ENCODE measurements at regions not wholly inside any gene's neighbourhood (a gene's known extent, or its start where the extent isn't known, plus 50 kb on each side); places are given as distances from the start of the nearest gene placed in this dataset.
"Not testable (repeated sequence)": the region's sequence is repeated elsewhere in the genome, so short reads cannot be mapped to it uniquely, and the experiment has no call there.

- not testable (repeated sequence) for DNase-seq (ENCODE audit: low spot score)
These were observed 189.2 kb downstream of the CYP26B1 start for GRCh38 chr2:71958426-71958825.

DNA sequence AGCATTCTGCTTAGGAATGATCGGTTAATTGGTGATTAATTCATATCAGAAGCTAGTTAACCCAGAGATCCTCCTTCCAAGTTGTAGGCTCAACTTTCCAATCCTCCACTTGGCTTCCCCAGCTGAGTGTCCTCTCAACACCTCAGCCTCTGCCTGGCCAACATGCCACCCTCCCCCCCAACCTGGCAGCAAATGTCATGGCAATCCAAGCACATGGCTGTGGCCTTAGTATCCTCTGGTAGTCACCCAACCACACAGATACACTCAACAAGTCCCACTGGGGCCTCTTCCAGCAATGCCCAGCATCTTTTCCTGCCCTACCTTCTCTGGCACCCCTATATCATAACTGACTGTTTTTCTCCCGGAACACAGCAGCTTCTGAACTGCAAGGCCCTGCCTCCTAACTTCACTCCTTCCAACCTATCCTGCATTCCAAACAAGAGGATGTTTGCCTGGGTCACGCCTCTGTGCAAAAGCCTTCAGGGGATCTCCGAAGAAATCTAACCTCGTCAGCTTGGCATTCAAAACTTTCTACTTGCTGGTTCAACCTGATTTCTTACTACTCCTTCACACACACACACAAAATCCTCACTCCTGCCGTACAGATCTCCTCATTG is 195.0 kb downstream of the CYP26B1 start:
- DNase-seq (ENCODE audit: low spot score) = no peak

DNA sequence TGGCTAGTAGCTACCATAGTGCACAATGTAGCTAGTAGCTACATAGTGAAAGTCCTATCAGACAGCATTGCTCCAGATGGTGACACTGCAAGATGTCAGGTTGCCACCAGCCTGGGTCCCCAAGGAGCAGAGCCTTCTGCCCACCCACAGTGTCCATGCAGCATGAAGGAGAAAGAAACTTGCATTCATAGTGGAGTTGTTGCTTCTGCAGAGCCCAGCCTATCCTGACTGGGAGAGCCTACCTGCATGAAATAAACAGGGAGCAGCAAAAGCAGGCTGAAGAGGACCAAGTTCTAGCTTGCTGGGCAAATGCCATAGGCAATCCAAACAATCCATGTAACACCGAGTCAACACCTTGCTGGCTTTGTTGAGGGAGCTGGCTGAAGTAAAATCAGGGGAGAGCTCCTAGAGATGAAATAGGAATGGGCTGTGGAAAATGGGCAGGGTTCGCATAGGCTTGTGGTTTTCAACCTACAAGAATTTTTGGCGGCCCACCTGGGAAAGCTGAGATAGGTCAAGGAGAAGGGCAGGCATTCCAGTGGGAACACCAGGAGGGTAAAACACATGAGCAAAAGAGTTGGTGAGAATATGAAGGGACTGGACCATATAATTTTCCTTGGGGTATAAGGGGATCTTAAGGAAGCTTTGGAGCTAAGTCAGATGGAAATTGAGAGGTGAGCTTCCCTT is 195.8 kb downstream of the CYP26B1 start:
- no peak for DNase-seq (ENCODE audit: low spot score)

- DNase-seq (ENCODE audit: low spot score) = no peak
These were observed 196.6 kb downstream of the CYP26B1 start for GRCh38 chr2:71951083-71951468.

DNA sequence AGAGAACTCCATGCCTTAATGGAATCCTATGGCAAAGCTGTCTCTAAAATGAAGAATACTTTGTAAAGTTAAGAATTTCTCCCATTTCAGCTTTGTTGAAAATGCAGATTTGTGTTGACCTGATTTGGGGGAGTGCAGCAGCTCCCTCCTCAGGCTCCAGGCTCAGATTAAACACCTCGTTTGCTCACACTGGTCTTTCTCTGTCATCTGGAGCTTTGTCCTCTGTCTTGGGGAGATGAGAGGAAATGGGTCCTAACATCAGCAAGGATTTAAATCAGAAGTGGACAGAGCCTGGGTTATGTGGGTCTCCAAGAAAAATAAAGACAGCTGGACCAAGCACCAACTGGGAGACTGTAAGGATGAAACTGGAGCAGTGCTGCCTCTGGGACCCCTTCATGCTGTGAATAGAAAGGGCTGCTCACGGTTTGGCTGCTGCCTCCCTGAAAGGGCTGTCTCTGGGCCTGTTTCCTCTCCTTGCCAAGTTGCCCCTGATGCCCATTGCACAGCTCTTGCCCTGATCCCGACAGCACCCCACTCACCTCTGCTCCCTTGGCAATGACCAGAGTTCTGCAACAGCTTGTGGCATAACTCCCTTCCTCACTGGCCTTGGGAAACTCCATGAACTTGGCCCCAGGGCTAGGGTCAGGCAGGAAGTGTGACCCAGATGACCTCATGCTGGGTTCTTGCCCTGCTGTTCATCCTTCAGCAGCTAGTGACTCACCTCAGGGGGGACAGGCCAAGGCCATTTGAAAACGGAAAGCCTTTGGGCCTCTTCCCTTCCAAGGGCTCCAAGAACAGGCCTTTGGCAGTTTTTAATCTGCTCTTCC is 197.2 kb downstream of the CYP26B1 start:
- no peak for DNase-seq (ENCODE audit: low spot score)

DNA sequence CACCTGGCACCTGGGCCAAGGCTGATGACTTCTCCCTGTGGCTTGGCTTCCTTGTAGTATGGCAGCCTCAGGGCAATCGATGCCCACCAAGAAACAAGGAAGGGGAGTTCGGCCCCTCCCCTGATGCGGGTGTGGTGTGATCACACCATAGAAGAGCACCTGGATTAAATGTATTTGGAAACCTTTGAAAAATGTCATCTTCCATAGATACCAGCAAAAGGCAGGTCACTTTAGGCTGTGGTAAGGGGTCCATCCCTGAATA is 198.2 kb downstream of the CYP26B1 start:
- no peak for DNase-seq (ENCODE audit: low spot score)

- no peak for DNase-seq (ENCODE audit: low spot score)
These were observed 198.7 kb downstream of the CYP26B1 start for GRCh38 chr2:71948781-71949536.

DNA sequence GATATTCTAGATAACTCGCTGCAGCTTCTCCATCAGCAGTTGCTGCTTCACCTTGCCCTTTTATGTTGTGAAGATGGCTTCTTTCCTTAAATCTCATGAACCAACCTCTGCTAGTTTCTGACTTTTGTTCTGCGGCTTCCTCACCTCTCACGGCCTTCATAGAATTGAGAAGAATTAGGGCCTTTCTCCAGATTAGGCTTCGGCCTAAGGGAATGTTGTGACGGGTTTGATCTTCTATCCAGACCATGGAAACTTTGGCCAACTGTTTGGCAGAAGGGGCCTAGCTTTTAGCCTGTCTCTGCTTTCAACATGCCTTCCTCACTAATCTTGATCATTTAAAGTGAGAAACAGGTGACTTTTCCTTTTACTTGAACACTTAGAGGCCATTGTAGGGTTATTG is 199.9 kb downstream of the CYP26B1 start:
- no peak for DNase-seq (ENCODE audit: low spot score)

- DNase-seq (ENCODE audit: low spot score) = no peak
These were observed 202.1 kb downstream of the CYP26B1 start for GRCh38 chr2:71945603-71945959.

DNA sequence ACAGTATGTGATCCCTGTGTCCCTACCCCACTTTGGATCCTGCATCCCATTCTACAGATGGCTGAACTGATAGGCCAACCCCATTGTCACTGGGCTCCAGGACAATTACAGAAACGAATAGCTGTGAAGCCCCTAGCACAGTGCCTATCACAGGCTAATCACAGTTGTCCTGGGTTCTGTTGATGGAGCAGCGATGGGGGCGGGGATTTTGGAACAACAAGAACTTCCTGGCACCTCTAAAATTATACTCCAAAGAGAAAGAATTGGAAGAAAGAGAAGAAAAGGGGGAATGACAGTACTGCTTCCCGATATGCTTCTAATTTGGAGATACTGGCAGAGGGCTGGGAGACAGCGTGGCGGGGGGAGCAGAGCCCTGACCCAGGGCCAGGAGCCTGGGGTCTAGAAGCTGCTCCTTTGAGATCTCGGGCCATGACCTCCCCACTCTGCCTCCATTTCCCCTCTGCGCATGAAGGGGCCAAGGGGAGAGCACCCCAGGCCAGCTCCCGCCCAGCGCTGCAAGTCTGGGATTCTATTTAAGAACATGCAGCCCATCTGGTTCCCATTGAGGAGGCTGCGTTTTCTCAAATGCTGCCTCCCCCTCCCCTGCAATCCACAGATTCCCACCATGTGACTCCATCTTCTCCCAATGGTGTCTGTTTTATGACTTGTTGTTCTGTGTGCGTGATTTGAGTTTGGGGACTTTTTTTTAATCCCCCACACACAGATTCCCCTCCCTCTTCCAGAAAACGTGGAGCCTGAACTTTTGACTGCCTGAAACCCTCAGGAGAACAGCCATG is 202.7 kb downstream of the CYP26B1 start:
- no peak for DNase-seq (ENCODE audit: low spot score)

- no peak for DNase-seq (ENCODE audit: low spot score)
These were observed 203.5 kb downstream of the CYP26B1 start for GRCh38 chr2:71944183-71944550.

DNA sequence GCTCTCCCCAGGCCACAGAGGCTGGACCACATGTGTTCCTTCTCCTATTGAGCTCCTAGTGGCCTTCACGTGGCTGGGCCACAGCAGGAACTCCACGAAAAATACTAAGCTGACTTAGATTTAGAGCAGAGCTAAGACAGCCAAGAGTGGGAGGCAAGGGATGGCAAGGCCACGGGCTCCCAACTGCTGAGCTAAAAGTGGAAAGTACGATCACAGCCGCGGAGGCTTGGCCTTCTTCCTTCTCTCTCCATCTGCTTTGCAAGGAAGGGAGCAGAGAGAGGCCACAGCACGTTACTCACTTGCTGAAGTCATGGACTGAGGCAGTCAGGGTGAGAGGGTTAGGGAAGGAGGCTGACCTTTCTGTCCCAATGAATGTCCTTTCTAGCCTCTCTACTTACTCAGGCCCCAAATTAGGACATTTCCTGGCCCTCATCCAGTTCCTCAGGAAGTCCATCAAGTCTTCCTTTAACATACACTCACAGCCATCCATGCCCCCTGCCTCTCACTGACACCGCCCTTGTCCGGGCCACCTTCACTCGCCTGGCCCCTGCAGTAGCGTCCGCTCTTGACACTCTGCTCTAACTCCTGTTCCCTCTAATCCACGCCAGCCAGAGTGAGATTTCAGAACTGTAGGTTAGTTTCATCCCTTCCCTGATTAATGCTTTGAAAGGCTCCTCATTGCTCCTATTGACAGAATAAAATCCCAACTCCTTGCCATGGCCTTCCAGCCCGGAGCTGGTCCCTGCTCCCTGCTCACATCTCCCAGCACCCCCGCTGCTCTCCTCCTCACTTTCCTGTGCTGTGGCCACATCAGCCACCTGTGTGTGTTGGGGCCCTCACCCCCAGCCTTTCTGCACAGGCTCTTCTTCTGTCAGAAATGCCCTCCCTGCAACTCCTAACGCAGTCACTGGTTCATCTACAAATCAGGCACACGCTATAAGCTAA is 204.2 kb downstream of the CYP26B1 start:
- peak; percentile 4 for DNase-seq (ENCODE audit: low spot score)

DNA sequence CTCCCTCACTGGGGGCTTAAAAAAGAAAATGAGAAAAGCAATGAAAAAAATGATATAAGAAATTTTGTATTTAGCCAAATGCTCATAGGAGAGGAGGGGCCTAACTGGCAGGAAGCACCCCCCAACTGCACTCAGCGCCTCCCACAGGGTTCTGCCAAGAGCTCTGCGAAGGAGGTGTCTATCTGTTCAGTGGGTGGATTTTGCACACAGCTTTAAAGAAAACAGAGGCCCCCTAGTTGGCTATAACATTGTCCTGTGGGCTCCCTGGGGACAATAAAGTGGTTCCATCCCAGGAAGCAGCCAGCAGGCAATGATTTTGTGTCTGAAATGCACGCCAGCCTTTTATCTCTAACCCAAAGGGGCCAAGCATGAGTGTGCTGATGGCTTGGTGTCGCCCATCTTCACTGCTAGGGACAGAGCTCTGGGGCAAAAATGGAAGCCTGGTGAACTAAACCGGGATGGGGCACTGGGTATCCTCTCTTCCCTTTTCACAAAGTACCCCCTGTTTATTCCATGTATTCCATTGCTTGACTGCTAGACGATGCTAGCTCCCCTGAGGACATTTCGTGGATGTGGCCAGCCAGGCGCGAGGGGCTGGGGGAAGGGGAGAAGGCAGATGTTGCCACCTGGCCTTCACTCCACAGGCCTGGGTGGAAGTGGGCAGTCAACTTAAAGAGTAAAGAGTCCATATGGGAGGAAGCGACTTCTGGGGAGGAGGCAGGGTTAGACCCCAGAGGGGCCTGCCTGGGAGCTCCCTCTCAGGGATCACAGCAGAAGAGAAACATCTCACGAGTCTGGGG is 205.7 kb downstream of the CYP26B1 start:
- peak; percentile 1 for DNase-seq (ENCODE audit: low spot score)

GRCh38 chr2:71940695-71941094 is 207.0 kb downstream of the CYP26B1 start:
- DNase-seq (ENCODE audit: low spot score) = peak; percentile 1

GRCh38 chr2:71939588-71940535 is 207.8 kb downstream of the CYP26B1 start:
- peak; percentile 6 for DNase-seq (ENCODE audit: low spot score)

DNA sequence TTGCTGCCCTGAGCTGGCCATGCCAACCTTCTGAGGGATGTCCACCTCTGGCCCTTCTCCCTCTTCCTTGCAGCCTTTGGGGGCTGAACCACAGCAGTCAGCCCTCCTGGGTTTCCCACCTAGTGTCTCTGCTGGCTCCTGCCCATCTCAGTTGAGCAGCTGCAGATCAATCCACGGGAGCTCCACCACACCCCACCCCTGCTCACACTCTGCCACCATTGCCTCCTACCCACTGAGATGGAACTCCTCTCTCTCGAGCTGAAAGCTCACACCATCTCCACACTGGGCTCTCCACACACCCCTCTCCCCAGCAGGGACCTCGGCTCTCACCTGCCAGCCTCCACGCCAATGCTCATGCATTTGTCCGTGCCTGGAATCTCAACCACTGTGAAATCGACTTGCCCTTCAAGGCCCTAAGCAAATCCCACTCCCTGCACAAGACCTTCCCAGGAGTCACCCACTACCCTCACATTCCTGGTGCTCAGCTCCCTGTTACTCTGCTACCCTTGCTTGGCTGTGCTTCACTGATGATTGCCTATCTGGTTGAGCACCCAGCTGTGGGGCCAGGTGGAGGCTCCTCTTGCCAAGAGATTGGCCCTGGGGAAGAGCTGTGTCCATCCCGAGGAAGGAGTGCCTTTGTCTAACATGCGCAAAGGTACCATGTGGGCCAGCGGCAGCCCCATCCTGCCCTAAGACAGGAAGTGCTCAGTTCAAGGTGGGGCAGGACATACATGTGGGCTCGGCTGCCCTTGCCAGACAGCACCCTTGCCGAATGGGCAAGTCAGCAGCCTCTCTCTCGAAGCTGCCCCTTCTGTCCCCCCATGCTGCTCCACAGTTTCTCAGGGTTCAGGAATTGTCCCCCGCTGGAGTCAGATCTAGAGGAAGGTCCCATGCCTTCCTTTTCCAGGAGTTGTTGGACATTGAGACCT is 208.7 kb downstream of the CYP26B1 start:
- no peak for DNase-seq (ENCODE audit: low spot score)

DNA sequence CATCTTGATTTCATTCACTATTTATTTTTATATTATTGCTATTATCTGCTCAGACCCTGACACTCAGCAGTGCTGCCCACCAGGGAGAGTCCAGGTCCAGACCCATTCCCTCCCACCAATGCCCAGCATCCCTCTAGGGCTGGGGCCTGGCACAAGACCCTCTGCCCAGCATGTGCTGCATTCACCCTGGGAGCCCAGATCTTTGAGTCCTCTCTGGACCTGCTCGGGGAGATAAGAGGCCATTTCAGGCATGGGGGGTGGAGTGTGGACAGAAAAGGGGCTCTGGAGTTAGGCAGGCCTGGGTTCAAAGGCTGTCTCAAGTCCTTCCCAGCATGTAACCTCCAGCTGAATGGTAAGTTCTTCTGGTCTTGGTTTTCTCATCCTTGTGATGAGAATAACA is 209.6 kb downstream of the CYP26B1 start:
- no peak for DNase-seq (ENCODE audit: low spot score)

DNA sequence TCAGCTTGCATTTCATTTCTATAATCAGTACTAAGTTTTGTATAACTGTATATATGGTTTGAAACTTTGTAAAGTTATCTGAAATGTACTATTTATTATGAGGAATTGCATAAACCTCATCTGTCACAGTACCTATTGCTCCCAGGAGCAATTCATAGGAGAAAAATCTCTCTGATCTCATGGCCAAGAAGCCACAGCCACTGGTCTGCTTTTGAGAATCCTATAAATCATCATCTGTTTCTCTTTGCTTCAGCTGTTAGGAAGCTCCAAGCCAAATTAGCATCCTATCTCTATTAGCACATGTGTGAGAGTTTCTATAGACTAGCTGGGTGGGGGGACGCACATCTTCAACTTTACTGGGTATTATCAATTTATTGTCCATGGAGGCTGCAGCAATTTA is 210.3 kb downstream of the CYP26B1 start:
- no peak for DNase-seq (ENCODE audit: low spot score)
